Anterior cingulate cortex (tissue), 58 donors: ENCODE measurements at regions not wholly inside any gene's neighbourhood (a gene's known extent, or its start where the extent isn't known, plus 50 kb on each side); places are given as distances from the start of the nearest gene placed in this dataset.
"Not testable (repeated sequence)": the region's sequence is repeated elsewhere in the genome, so short reads cannot be mapped to it uniquely, and the experiment has no call there.

Experiments used
- DNase-seq, 58 donors: peaks; one replicate each; lab custom pipeline; 2025; lab: John Stamatoyannopoulos, UW

- peak in 3 of 58 donors; percentile 0 for DNase-seq
Observed at GRCh38 chrX:7409866-7410265, 261.9 kb upstream of the PUDP start.

- DNase-seq, result no peak
Observed at GRCh38 chrX:7399373-7399772, 251.4 kb upstream of the PUDP start.

GRCh38 chrX:7390441-7390840, 242.5 kb upstream of the PUDP start:
- DNase-seq, result no peak

- no peak for DNase-seq
Observed at GRCh38 chrX:7389576-7389975, 241.6 kb upstream of the PUDP start.

GRCh38 chrX:7385131-7385530, 237.2 kb upstream of the PUDP start:
- DNase-seq, result no peak

- DNase-seq, result no peak
Observed at GRCh38 chrX:7378406-7378805, 230.5 kb upstream of the PUDP start.

GRCh38 chrX:7372825-7373525, 225.0 kb upstream of the PUDP start:
- DNase-seq, result no peak

GRCh38 chrX:7362111-7362510, 214.2 kb upstream of the PUDP start:
- no peak for DNase-seq

GRCh38 chrX:7351926-7352325, 204.0 kb upstream of the PUDP start:
- DNase-seq, result no peak

GRCh38 chrX:7347465-7347864, 199.5 kb upstream of the PUDP start:
- DNase-seq, result no peak

- no peak for DNase-seq
Observed at GRCh38 chrX:7346021-7346420, 198.1 kb upstream of the PUDP start.

GRCh38 chrX:7343181-7343580, 195.2 kb upstream of the PUDP start:
- DNase-seq, result no peak

GRCh38 chrX:7335816-7336362, 187.9 kb upstream of the PUDP start:
- DNase-seq, result not testable (repeated sequence)

- DNase-seq, result no peak
Observed at GRCh38 chrX:7334253-7334935, 186.4 kb upstream of the PUDP start.

- peak in 1 of 58 donors; percentile 0 for DNase-seq
Observed at GRCh38 chrX:7330971-7331746, 183.2 kb upstream of the PUDP start.

GRCh38 chrX:7330556-7330955, 182.6 kb upstream of the PUDP start:
- no peak for DNase-seq

GRCh38 chrX:7318661-7319060, 170.7 kb upstream of the PUDP start:
- DNase-seq, result no peak

GRCh38 chrX:7318241-7318640, 170.3 kb upstream of the PUDP start:
- peak in 1 of 58 donors; percentile 1 for DNase-seq

- no peak for DNase-seq
Observed at GRCh38 chrX:7316887-7317286, 168.9 kb upstream of the PUDP start.

GRCh38 chrX:7316280-7316679, 168.3 kb upstream of the PUDP start:
- no peak for DNase-seq

GRCh38 chrX:7314425-7314824, 166.5 kb upstream of the PUDP start:
- DNase-seq, result no peak
